ENCODE measurements at regions not wholly inside any gene's neighbourhood (a gene's known extent, or its start where the extent isn't known, plus 50 kb on each side); places are given as distances from the start of the nearest gene placed in this dataset.

DNA sequence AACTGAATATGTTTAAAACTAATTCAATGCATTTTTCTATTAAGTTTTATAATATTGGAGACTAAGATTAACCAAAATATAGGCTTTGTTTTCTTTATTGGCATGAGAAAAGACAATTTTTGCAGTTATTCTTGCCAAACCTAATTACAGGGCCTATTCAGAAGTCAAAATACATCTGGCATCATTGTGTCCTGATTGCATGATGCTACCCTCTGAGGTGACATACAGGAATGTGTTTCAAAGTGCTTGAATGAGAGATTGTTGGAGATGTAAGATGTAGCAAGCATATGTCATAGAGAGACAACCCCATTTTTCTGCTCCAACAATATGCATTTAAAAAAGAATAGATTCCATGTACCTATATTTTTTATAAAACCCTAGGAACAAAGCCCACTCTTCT, 1036.4 kb downstream of the PCDH18 start:
- DNase-seq: no peak
- Mint-ChIP-seq H3K27me3 (ENCODE audit: unreplicated experiment) (peaks cover 1% of the 10 kb centered on the region), H3K4me1 (ENCODE audit: low read depth, unreplicated experiment) (peaks cover 2% of the 10 kb centered on the region), H3K27ac (ENCODE audit: unreplicated experiment) (no peak overlapping the region), H3K36me3 (ENCODE audit: unreplicated experiment) (no peaks in the 10 kb centered on the region), H3K4me3 (ENCODE audit: unreplicated experiment) (no peak overlapping the region), H3K9me3 (ENCODE audit: unreplicated experiment) (no peaks in the 10 kb centered on the region)
- TF ChIP-seq CTCF (IDR thresholded peaks at IDR 0.05; ENCODE audit: partially characterized antibody, unreplicated experiment): no peak

DNA sequence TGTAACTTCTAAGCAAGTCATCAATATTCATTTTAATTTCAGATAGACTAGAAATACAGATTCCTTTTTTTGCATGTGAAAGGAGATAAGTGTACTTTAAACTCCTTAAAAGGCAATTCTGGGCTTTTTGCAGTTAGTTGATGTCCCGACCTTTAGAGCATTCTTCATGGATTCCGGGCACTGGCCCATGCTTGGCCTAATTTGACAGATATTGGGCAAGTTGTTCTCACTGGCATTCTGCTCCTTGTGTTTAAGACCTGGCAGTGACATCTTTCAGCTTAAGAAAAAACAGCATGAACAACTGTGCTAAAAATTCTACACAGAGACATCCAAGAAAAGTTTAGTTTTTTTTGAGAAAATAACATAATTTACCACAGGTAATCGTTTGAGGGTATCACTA, 1037.2 kb downstream of the PCDH18 start:
- H3K4me1 Mint-ChIP-seq (ENCODE audit: low read depth, unreplicated experiment): peaks cover 2% of the 10 kb centered on the region
- peaks cover 1% of the 10 kb centered on the region for H3K27me3 Mint-ChIP-seq (ENCODE audit: unreplicated experiment)
- H3K9me3 Mint-ChIP-seq (ENCODE audit: unreplicated experiment): no peaks in the 10 kb centered on the region
- no peak for DNase-seq
- no peak for TF ChIP-seq CTCF (IDR thresholded peaks at IDR 0.05; ENCODE audit: partially characterized antibody, unreplicated experiment)
- no peaks in the 10 kb centered on the region for H3K36me3 Mint-ChIP-seq (ENCODE audit: unreplicated experiment)
- H3K4me3 Mint-ChIP-seq (ENCODE audit: unreplicated experiment): no peak overlapping the region
- H3K27ac Mint-ChIP-seq (ENCODE audit: unreplicated experiment): no peak overlapping the region

DNA sequence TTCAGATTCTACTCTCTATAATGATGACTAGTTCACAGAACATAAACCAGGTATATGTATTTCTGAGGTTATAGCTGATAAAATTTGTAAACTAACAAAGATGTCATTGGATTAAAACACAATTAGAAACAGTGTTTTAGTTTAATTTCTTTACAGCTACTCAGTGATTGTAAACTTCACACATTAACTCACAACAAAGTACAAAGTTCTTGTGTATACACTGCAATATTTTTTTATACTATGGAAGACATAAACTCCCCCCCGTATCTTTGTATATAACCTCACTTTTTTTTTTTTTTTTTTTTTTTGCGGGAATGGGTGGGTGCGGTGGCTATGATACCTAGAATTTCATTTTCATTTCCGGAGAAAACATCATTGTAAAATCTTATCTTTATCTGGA, 1043.2 kb downstream of the PCDH18 start:
- peaks cover 3% of the 10 kb centered on the region for H3K9me3 Mint-ChIP-seq (ENCODE audit: unreplicated experiment)
- H3K4me1 Mint-ChIP-seq (ENCODE audit: low read depth, unreplicated experiment): peaks cover 7% of the 10 kb centered on the region
- H3K4me3 Mint-ChIP-seq (ENCODE audit: unreplicated experiment): no peak overlapping the region
- DNase-seq: no peak
- H3K36me3 Mint-ChIP-seq (ENCODE audit: unreplicated experiment): no peaks in the 10 kb centered on the region
- no peaks in the 10 kb centered on the region for H3K27me3 Mint-ChIP-seq (ENCODE audit: unreplicated experiment)
- TF ChIP-seq CTCF (IDR thresholded peaks at IDR 0.05; ENCODE audit: partially characterized antibody, unreplicated experiment): no peak
- no peak overlapping the region for H3K27ac Mint-ChIP-seq (ENCODE audit: unreplicated experiment)

DNA sequence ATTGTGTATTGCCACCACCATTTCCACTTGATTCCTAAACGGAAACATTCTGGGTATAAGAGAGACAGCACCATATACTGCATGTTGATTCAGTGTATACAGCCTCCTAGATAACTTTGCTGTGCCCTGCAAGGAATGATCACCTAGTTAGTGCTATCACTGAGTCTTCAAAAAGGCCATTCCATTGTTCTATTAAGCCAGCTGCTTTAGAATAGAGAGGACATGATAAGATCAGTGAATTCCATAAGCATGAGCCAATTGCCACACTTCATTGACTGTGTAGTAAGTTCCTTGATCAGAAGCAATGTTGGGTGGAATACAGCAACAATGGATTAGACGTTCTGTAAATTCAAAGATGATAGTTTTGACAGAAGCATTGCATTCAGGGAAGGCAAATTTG, 1047.3 kb downstream of the PCDH18 start:
- no peak for DNase-seq
- peaks cover 7% of the 10 kb centered on the region for H3K4me1 Mint-ChIP-seq (ENCODE audit: low read depth, unreplicated experiment)
- H3K9me3 Mint-ChIP-seq (ENCODE audit: unreplicated experiment): peaks cover 3% of the 10 kb centered on the region
- H3K27ac Mint-ChIP-seq (ENCODE audit: unreplicated experiment): no peak overlapping the region
- no peak overlapping the region for H3K4me3 Mint-ChIP-seq (ENCODE audit: unreplicated experiment)
- H3K36me3 Mint-ChIP-seq (ENCODE audit: unreplicated experiment): no peaks in the 10 kb centered on the region
- no peak for TF ChIP-seq CTCF (IDR thresholded peaks at IDR 0.05; ENCODE audit: partially characterized antibody, unreplicated experiment)
- no peaks in the 10 kb centered on the region for H3K27me3 Mint-ChIP-seq (ENCODE audit: unreplicated experiment)

GRCh38 chr4:136476753-136477152, 1055.5 kb downstream of the PCDH18 start:
- Mint-ChIP-seq H3K9me3 (ENCODE audit: unreplicated experiment) (no peaks in the 10 kb centered on the region), H3K27me3 (ENCODE audit: unreplicated experiment) (no peaks in the 10 kb centered on the region), H3K36me3 (ENCODE audit: unreplicated experiment) (no peaks in the 10 kb centered on the region), H3K27ac (ENCODE audit: unreplicated experiment) (no peak overlapping the region), H3K4me3 (ENCODE audit: unreplicated experiment) (no peak overlapping the region), H3K4me1 (ENCODE audit: low read depth, unreplicated experiment) (no peaks in the 10 kb centered on the region)
- TF ChIP-seq CTCF (IDR thresholded peaks at IDR 0.05; ENCODE audit: partially characterized antibody, unreplicated experiment): no peak
- DNase-seq: no peak

Data from glutamatergic neuron (in vitro differentiated cells).